ENCODE measurements at regions not wholly inside any gene's neighbourhood (a gene's known extent, or its start where the extent isn't known, plus 50 kb on each side); places are given as distances from the start of the nearest gene placed in this dataset.

- no peak for DNase-seq (ENCODE audit: low read depth, low spot score)
- H3K27ac Mint-ChIP-seq (ENCODE audit: unreplicated experiment) = no peak overlapping the region
- no peak overlapping the region for H3K4me3 Mint-ChIP-seq
- peaks cover 2% of the 10 kb centered on the region for H3K36me3 Mint-ChIP-seq (ENCODE audit: low read depth)
- H3K9me3 Mint-ChIP-seq = peaks cover 16% of the 10 kb centered on the region
- TF ChIP-seq CTCF (conservative IDR thresholded peaks at IDR 0.05) = no peak
- H3K4me1 Mint-ChIP-seq = no peaks in the 10 kb centered on the region
- peaks cover 6% of the 10 kb centered on the region for H3K27me3 Mint-ChIP-seq (ENCODE audit: low read depth)
Measured at GRCh38 chr4:22179124-22179874, 230.7 kb upstream of the KCNIP4 start.

GRCh38 chr4:22174640-22175039 lies 226.1 kb upstream of the KCNIP4 start:
- Mint-ChIP-seq H3K9me3 (peaks cover 16% of the 10 kb centered on the region), H3K4me3 (no peak overlapping the region), H3K27ac (ENCODE audit: unreplicated experiment) (no peak overlapping the region), H3K27me3 (ENCODE audit: low read depth) (peaks cover 3% of the 10 kb centered on the region), H3K4me1 (no peaks in the 10 kb centered on the region), H3K36me3 (ENCODE audit: low read depth) (peaks cover 2% of the 10 kb centered on the region)
- no peak for DNase-seq (ENCODE audit: low read depth, low spot score)
- TF ChIP-seq CTCF (conservative IDR thresholded peaks at IDR 0.05) = no peak

- H3K36me3 Mint-ChIP-seq (ENCODE audit: low read depth) = no peaks in the 10 kb centered on the region
- H3K27me3 Mint-ChIP-seq (ENCODE audit: low read depth) = peaks cover under 1% of the 10 kb centered on the region
- DNase-seq (ENCODE audit: low read depth, low spot score) = no peak
- TF ChIP-seq CTCF (conservative IDR thresholded peaks at IDR 0.05) = no peak
- H3K4me1 Mint-ChIP-seq = no peaks in the 10 kb centered on the region
- H3K4me3 Mint-ChIP-seq = no peak overlapping the region
- H3K27ac Mint-ChIP-seq (ENCODE audit: unreplicated experiment) = no peak overlapping the region
- H3K9me3 Mint-ChIP-seq = peaks cover 8% of the 10 kb centered on the region
Measured at GRCh38 chr4:22170353-22170752, 221.8 kb upstream of the KCNIP4 start.

- no peak for TF ChIP-seq CTCF (conservative IDR thresholded peaks at IDR 0.05)
- Mint-ChIP-seq H3K4me1 (no peaks in the 10 kb centered on the region), H3K4me3 (no peak overlapping the region), H3K9me3 (peaks cover 5% of the 10 kb centered on the region), H3K36me3 (ENCODE audit: low read depth) (no peaks in the 10 kb centered on the region), H3K27me3 (ENCODE audit: low read depth) (no peaks in the 10 kb centered on the region), H3K27ac (ENCODE audit: unreplicated experiment) (no peak overlapping the region)
- DNase-seq (ENCODE audit: low read depth, low spot score) = no peak
Measured at GRCh38 chr4:22167201-22167600, 218.6 kb upstream of the KCNIP4 start.

- Mint-ChIP-seq H3K9me3 (peaks cover 8% of the 10 kb centered on the region), H3K4me3 (no peak overlapping the region), H3K36me3 (ENCODE audit: low read depth) (no peaks in the 10 kb centered on the region), H3K27me3 (ENCODE audit: low read depth) (no peaks in the 10 kb centered on the region), H3K4me1 (no peaks in the 10 kb centered on the region), H3K27ac (ENCODE audit: unreplicated experiment) (no peak overlapping the region)
- TF ChIP-seq CTCF (conservative IDR thresholded peaks at IDR 0.05) = no peak
- no peak for DNase-seq (ENCODE audit: low read depth, low spot score)
Measured at GRCh38 chr4:22162454-22162853, 213.9 kb upstream of the KCNIP4 start.
